NCI-H69 (cell line): ENCODE measurements at regions not wholly inside any gene's neighbourhood (a gene's known extent, or its start where the extent isn't known, plus 50 kb on each side); places are given as distances from the start of the nearest gene placed in this dataset.
"Not testable (repeated sequence)": the region's sequence is repeated elsewhere in the genome, so short reads cannot be mapped to it uniquely, and the experiment has no call there.

Source experiments
- DNase-seq: peaks from one replicate; lab custom pipeline; 2025; lab: John Stamatoyannopoulos, UW

- no peak for DNase-seq
These were observed 292.4 kb downstream of the GATA3 start for GRCh38 chr10:8346861-8347260.

GRCh38 chr10:8347614-8348013 lies 293.1 kb downstream of the GATA3 start:
- DNase-seq, result not testable (repeated sequence)

GRCh38 chr10:8349610-8350249 lies 295.2 kb downstream of the GATA3 start:
- peak; percentile 23 for DNase-seq

- DNase-seq, result no peak
These were observed 295.9 kb downstream of the GATA3 start for GRCh38 chr10:8350250-8350967.

- peak; percentile 28 for DNase-seq
These were observed 297.9 kb downstream of the GATA3 start for GRCh38 chr10:8352171-8353075.

- no peak for DNase-seq
These were observed 301.8 kb downstream of the GATA3 start for GRCh38 chr10:8356283-8356682.

- no peak for DNase-seq
These were observed 305.0 kb downstream of the GATA3 start for GRCh38 chr10:8359467-8359866.

- DNase-seq, result no peak
These were observed 305.9 kb downstream of the GATA3 start for GRCh38 chr10:8360365-8360764.

- DNase-seq, result no peak
These were observed 306.5 kb downstream of the GATA3 start for GRCh38 chr10:8360814-8361509.

GRCh38 chr10:8361510-8361844 lies 307.0 kb downstream of the GATA3 start:
- DNase-seq, result no peak

GRCh38 chr10:8365935-8366911 lies 311.7 kb downstream of the GATA3 start:
- DNase-seq, result no peak

GRCh38 chr10:8367672-8368411 lies 313.4 kb downstream of the GATA3 start:
- not testable (repeated sequence) for DNase-seq

- no peak for DNase-seq
These were observed 315.2 kb downstream of the GATA3 start for GRCh38 chr10:8369666-8370065.

GRCh38 chr10:8374334-8374733 lies 319.8 kb downstream of the GATA3 start:
- DNase-seq, result no peak

- DNase-seq, result no peak
These were observed 320.6 kb downstream of the GATA3 start for GRCh38 chr10:8375137-8375536.

- no peak for DNase-seq
These were observed 323.9 kb downstream of the GATA3 start for GRCh38 chr10:8378198-8378983.

GRCh38 chr10:8379906-8380832 lies 325.7 kb downstream of the GATA3 start:
- DNase-seq, result no peak

- no peak for DNase-seq
These were observed 326.5 kb downstream of the GATA3 start for GRCh38 chr10:8380833-8381496.
